ENCODE measurements at regions not wholly inside any gene's neighbourhood (a gene's known extent, or its start where the extent isn't known, plus 50 kb on each side); places are given as distances from the start of the nearest gene placed in this dataset.

- Mint-ChIP-seq H3K27me3 (ENCODE audit: unreplicated experiment) (no peaks in the 10 kb centered on the region), H3K27ac (ENCODE audit: unreplicated experiment) (no peak overlapping the region), H3K4me1 (ENCODE audit: unreplicated experiment) (no peaks in the 10 kb centered on the region), H3K4me3 (ENCODE audit: unreplicated experiment) (no peak overlapping the region), H3K9me3 (ENCODE audit: unreplicated experiment) (no peaks in the 10 kb centered on the region), H3K36me3 (ENCODE audit: low read depth, unreplicated experiment) (no peaks in the 10 kb centered on the region)
- TF ChIP-seq CTCF (IDR thresholded peaks at IDR 0.05; ENCODE audit: unreplicated experiment): peak; percentile 64
- DNase-seq (ENCODE audit: low spot score): peak; percentile 56
Observed at GRCh38 chr14:21894003-21894897, 220.6 kb upstream of the OR4E1 start.

- H3K4me3 Mint-ChIP-seq (ENCODE audit: unreplicated experiment): no peak overlapping the region
- no peak overlapping the region for H3K27ac Mint-ChIP-seq (ENCODE audit: unreplicated experiment)
- H3K27me3 Mint-ChIP-seq (ENCODE audit: unreplicated experiment): no peaks in the 10 kb centered on the region
- TF ChIP-seq CTCF (IDR thresholded peaks at IDR 0.05; ENCODE audit: unreplicated experiment): no peak
- no peaks in the 10 kb centered on the region for H3K36me3 Mint-ChIP-seq (ENCODE audit: low read depth, unreplicated experiment)
- no peaks in the 10 kb centered on the region for H3K9me3 Mint-ChIP-seq (ENCODE audit: unreplicated experiment)
- DNase-seq (ENCODE audit: low spot score): no peak
- no peaks in the 10 kb centered on the region for H3K4me1 Mint-ChIP-seq (ENCODE audit: unreplicated experiment)
Observed at GRCh38 chr14:21891921-21892320, 218.3 kb upstream of the OR4E1 start.

GRCh38 chr14:21884995-21885394, 211.4 kb upstream of the OR4E1 start:
- DNase-seq (ENCODE audit: low spot score): no peak
- TF ChIP-seq CTCF (IDR thresholded peaks at IDR 0.05; ENCODE audit: unreplicated experiment): no peak
- no peak overlapping the region for H3K27ac Mint-ChIP-seq (ENCODE audit: unreplicated experiment)
- H3K9me3 Mint-ChIP-seq (ENCODE audit: unreplicated experiment): no peaks in the 10 kb centered on the region
- no peaks in the 10 kb centered on the region for H3K36me3 Mint-ChIP-seq (ENCODE audit: low read depth, unreplicated experiment)
- H3K27me3 Mint-ChIP-seq (ENCODE audit: unreplicated experiment): no peaks in the 10 kb centered on the region
- H3K4me3 Mint-ChIP-seq (ENCODE audit: unreplicated experiment): no peak overlapping the region
- no peaks in the 10 kb centered on the region for H3K4me1 Mint-ChIP-seq (ENCODE audit: unreplicated experiment)

GRCh38 chr14:21882226-21882625, 208.6 kb upstream of the OR4E1 start:
- Mint-ChIP-seq H3K9me3 (ENCODE audit: unreplicated experiment) (no peaks in the 10 kb centered on the region), H3K4me1 (ENCODE audit: unreplicated experiment) (no peaks in the 10 kb centered on the region), H3K4me3 (ENCODE audit: unreplicated experiment) (no peak overlapping the region)

More at GRCh38 chr14:21882226-21882625, 208.6 kb upstream of the OR4E1 start:
- Mint-ChIP-seq H3K27ac (ENCODE audit: unreplicated experiment) (no peak overlapping the region), H3K36me3 (ENCODE audit: low read depth, unreplicated experiment) (no peaks in the 10 kb centered on the region), H3K27me3 (ENCODE audit: unreplicated experiment) (no peaks in the 10 kb centered on the region)
- DNase-seq (ENCODE audit: low spot score): no peak
- TF ChIP-seq CTCF (IDR thresholded peaks at IDR 0.05; ENCODE audit: unreplicated experiment): no peak
